Vagina (tissue), 2 donors: ENCODE measurements at regions not wholly inside any gene's neighbourhood (a gene's known extent, or its start where the extent isn't known, plus 50 kb on each side); places are given as distances from the start of the nearest gene placed in this dataset.

ENCODE experiments used
- POLR2A ChIP-seq, 2 donors: fragments of 450-650 bp; IDR thresholded peaks; one replicate each; pipeline ENCODE4 v1.6.1; 2017; ENCODE audit warnings: antibody characterized with exemption in 2 of 2, mild to moderate bottlenecking in 2 of 2, moderate library complexity in 2 of 2
- POLR2AphosphoS5 ChIP-seq, 2 donors: sonication (generic); formaldehyde crosslinking; IDR thresholded peaks; one replicate each; pipeline ENCODE4 v1.9.0; 2017; ENCODE audit warnings: antibody characterized with exemption in 2 of 2, mild to moderate bottlenecking in 2 of 2, low read depth in 1 of 2; ENCODE audit not compliant: insufficient read depth in 1 of 2
- TF ChIP-seq, protein P1 (sequence below), 3 experiments: fragments of 450-650 bp in 2 of 3; fragments of 200-600 bp in 1 of 3; sonication (generic) in 1 of 3; IDR thresholded peaks; one replicate each; pipeline ENCODE4 v1.5.1; 2017 to 2019; ENCODE audit warnings: antibody characterized with exemption in 3 of 3, mild to moderate bottlenecking in 2 of 3, moderate library complexity in 2 of 3

DNA sequence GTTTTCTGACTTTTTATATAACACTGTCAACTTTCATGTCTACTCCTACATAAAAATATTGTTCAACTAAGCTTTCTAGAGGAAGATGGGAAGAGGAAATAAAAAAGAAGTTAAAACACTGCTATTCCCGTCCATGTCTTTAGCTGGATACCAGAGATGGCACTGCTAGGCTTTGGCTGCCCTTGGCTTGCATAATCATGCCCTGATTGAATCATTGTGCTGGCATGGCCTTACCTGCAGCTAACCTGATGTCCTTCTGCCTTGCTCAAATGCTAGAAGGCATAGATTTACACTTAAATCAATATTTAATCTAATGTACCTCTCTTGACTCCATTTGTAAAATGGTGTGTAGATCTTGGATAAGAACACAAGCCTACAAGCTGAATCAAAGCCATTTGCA, 539.7 kb upstream of the IL12A start:
- TF ChIP-seq POLR2AphosphoS5 (IDR thresholded peaks at IDR 0.05; ENCODE audit: insufficient read depth in 1 of 2, low read depth in 1 of 2), result no peak
- TF ChIP-seq POLR2A (IDR thresholded peaks at IDR 0.05), result no peak
- TF ChIP-seq, protein P1, sequence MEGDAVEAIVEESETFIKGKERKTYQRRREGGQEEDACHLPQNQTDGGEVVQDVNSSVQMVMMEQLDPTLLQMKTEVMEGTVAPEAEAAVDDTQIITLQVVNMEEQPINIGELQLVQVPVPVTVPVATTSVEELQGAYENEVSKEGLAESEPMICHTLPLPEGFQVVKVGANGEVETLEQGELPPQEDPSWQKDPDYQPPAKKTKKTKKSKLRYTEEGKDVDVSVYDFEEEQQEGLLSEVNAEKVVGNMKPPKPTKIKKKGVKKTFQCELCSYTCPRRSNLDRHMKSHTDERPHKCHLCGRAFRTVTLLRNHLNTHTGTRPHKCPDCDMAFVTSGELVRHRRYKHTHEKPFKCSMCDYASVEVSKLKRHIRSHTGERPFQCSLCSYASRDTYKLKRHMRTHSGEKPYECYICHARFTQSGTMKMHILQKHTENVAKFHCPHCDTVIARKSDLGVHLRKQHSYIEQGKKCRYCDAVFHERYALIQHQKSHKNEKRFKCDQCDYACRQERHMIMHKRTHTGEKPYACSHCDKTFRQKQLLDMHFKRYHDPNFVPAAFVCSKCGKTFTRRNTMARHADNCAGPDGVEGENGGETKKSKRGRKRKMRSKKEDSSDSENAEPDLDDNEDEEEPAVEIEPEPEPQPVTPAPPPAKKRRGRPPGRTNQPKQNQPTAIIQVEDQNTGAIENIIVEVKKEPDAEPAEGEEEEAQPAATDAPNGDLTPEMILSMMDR (IDR thresholded peaks at IDR 0.05), result no peak
